GM23338 (cell line): ENCODE measurements at regions not wholly inside any gene's neighbourhood (a gene's known extent, or its start where the extent isn't known, plus 50 kb on each side); places are given as distances from the start of the nearest gene placed in this dataset.

Source experiments
- ATAC-seq: fragments of 200-7000 bp; cut with Tn5 transposase; 3 replicates; pipeline ENCODE4 v1.9.1; 2020
- DNase-seq: peaks from one replicate; pipeline ENCODE4 v3.0.0-alpha.2; 2015; ENCODE audit warnings: low spot score
- H2AFZ ChIP-seq: fragments of 200-600 bp; sonication (generic); 2 replicates; pipeline ENCODE4 v1.8.0; 2016; ENCODE audit warnings: antibody characterized with exemption, mild to moderate bottlenecking, moderate library complexity
- H3F3A ChIP-seq: fragments of 200-600 bp; sonication (generic); replicated peaks from 2 replicates; pipeline ENCODE4 v1.8.0; 2017; ENCODE audit warnings: antibody characterized with exemption, mixed run types, low read depth
- H3K27ac ChIP-seq: fragments of 200-600 bp; sonication (generic); 2 replicates; pipeline ENCODE4 v1.6.1; 2016; ENCODE audit warnings: low read depth
- H3K27me3 ChIP-seq: fragments of 200-600 bp; sonication (generic); 2 replicates; pipeline ENCODE4 v1.8.0; 2016; ENCODE audit warnings: mild to moderate bottlenecking, mixed run types, moderate library complexity; ENCODE audit not compliant: insufficient read depth
- H3K36me3 ChIP-seq: fragments of 200-600 bp; sonication (generic); 2 replicates; pipeline ENCODE4 v1.8.0; 2016; ENCODE audit warnings: mild to moderate bottlenecking; ENCODE audit not compliant: insufficient read depth
- H3K4me1 ChIP-seq: fragments of 200-600 bp; sonication (generic); 2 replicates; pipeline ENCODE4 v1.8.0; 2016; ENCODE audit warnings: mild to moderate bottlenecking, moderate library complexity; ENCODE audit not compliant: insufficient read depth
- H3K4me2 ChIP-seq: fragments of 200-600 bp; sonication (generic); 2 replicates; pipeline ENCODE4 v1.7.1; 2017; ENCODE audit warnings: mixed run types
- H3K4me3 ChIP-seq: fragments of 200-600 bp; sonication (generic); 2 replicates; pipeline ENCODE4 v1.6.1; 2016; ENCODE audit warnings: mixed run types
- H3K79me2 ChIP-seq: fragments of 200-600 bp; sonication (generic); replicated peaks from 2 replicates; pipeline ENCODE4 v1.8.0; 2017; ENCODE audit warnings: mild to moderate bottlenecking; ENCODE audit not compliant: insufficient read depth
- H3K9me2 ChIP-seq: fragments of 200-600 bp; sonication (generic); 2 replicates; pipeline ENCODE4 v1.8.0; 2017; ENCODE audit not compliant: insufficient read depth
- H4K20me1 ChIP-seq: fragments of 200-600 bp; sonication (generic); replicated peaks from 2 replicates; pipeline ENCODE4 v1.8.0; 2017; ENCODE audit warnings: mild to moderate bottlenecking; ENCODE audit not compliant: insufficient read depth
- H3K27ac Mint-ChIP-seq: 2 replicates; pipeline ENCODE4 v1.8.0; 2020; ENCODE audit warnings: inconsistent platforms, mild to moderate bottlenecking, moderate library complexity, mixed read lengths
- H3K27me3 Mint-ChIP-seq: 3 replicates; pipeline ENCODE4 v1.8.0; 2022; ENCODE audit warnings: low read depth, mild to moderate bottlenecking, moderate library complexity, mixed read lengths, inconsistent platforms; ENCODE audit not compliant: insufficient read depth, poor library complexity
- H3K36me3 Mint-ChIP-seq: 3 replicates; pipeline ENCODE4 v1.8.0; 2021; ENCODE audit warnings: low read depth, mild to moderate bottlenecking, inconsistent platforms, moderate library complexity, mixed read lengths
- H3K4me1 Mint-ChIP-seq: 3 replicates; pipeline ENCODE4 v1.8.0; 2020; ENCODE audit warnings: mild to moderate bottlenecking, inconsistent platforms, mixed read lengths
- H3K4me3 Mint-ChIP-seq: 3 replicates; pipeline ENCODE4 v1.8.0; 2021; ENCODE audit warnings: moderate library complexity, mild to moderate bottlenecking, inconsistent platforms, mixed read lengths
- H3K9me3 Mint-ChIP-seq: 3 replicates; pipeline ENCODE4 v1.8.0; 2020; ENCODE audit warnings: moderate library complexity, mild to moderate bottlenecking, inconsistent platforms, mixed read lengths
- CREB1 ChIP-seq: fragments of 250-450 bp; sonication (Bioruptor Pico); IDR thresholded peaks from 2 replicates; pipeline ENCODE4 v1.5.0; 2020; ENCODE audit warnings: low read depth, mild to moderate bottlenecking, moderate library complexity
- EZH2 ChIP-seq: fragments of 200-600 bp; sonication (generic); IDR thresholded peaks from one replicate; pipeline ENCODE4 v1.8.0; 2017; ENCODE audit warnings: antibody characterized with exemption, mild to moderate bottlenecking, low read depth; ENCODE audit not compliant: unreplicated experiment
- EZH2phosphoT487 ChIP-seq: fragments of 200-600 bp; sonication (generic); IDR thresholded peaks from one replicate; pipeline ENCODE4 v1.8.1; 2018; ENCODE audit warnings: antibody characterized with exemption; ENCODE audit not compliant: unreplicated experiment
- JUNB ChIP-seq: IDR thresholded peaks from one replicate; pipeline ENCODE4 v1.6.1; 2016; ENCODE audit warnings: antibody characterized with exemption; ENCODE audit not compliant: unreplicated experiment
- NANOG ChIP-seq: IDR thresholded peaks from 2 replicates; pipeline ENCODE4 v1.6.1; 2016; ENCODE audit warnings: antibody characterized with exemption, borderline replicate concordance
- POLR2AphosphoS5 ChIP-seq: IDR thresholded peaks from 2 replicates; pipeline ENCODE4 v1.6.1; 2016; ENCODE audit warnings: antibody characterized with exemption, low read depth
- STAT1 ChIP-seq: IDR thresholded peaks from one replicate; pipeline ENCODE4 v1.6.1; 2016; ENCODE audit warnings: antibody characterized with exemption; ENCODE audit not compliant: unreplicated experiment
- ZNF114 ChIP-seq: fragments of 250-450 bp; sonication (Bioruptor Pico); IDR thresholded peaks from 2 replicates; pipeline ENCODE4 v1.5.0; 2020; ENCODE audit warnings: mild to moderate bottlenecking, moderate library complexity
- ZNF331 ChIP-seq: fragments of 250-450 bp; sonication (Bioruptor Pico); IDR thresholded peaks from 2 replicates; pipeline ENCODE4 v1.5.0; 2020; ENCODE audit warnings: low read depth, mild to moderate bottlenecking, moderate library complexity
- TF ChIP-seq, protein P1 (sequence below): IDR thresholded peaks from 2 replicates; pipeline ENCODE4 v1.6.1; 2016; ENCODE audit warnings: antibody characterized with exemption
- TF ChIP-seq, protein P2 (sequence below): IDR thresholded peaks from one replicate; pipeline ENCODE4 v1.6.1; 2018; ENCODE audit warnings: antibody characterized with exemption; ENCODE audit not compliant: unreplicated experiment
- TF ChIP-seq, protein P3 (sequence below), 2 experiments: fragments of 200-600 bp in 1 of 2; sonication (generic) in 1 of 2; conservative IDR thresholded peaks; 2 replicates each; pipeline versions ENCODE4 v1.5.1 to v1.6.1; 2016 to 2017; ENCODE audit warnings: antibody characterized with exemption in 2 of 2, low read depth in 2 of 2, mild to moderate bottlenecking in 2 of 2, moderate library complexity in 1 of 2
- TF ChIP-seq, protein P4 (sequence below): fragments of 250-450 bp; sonication (Bioruptor Pico); IDR thresholded peaks from 2 replicates; pipeline ENCODE4 v1.5.0; 2020; ENCODE audit warnings: mild to moderate bottlenecking, moderate library complexity

DNA sequence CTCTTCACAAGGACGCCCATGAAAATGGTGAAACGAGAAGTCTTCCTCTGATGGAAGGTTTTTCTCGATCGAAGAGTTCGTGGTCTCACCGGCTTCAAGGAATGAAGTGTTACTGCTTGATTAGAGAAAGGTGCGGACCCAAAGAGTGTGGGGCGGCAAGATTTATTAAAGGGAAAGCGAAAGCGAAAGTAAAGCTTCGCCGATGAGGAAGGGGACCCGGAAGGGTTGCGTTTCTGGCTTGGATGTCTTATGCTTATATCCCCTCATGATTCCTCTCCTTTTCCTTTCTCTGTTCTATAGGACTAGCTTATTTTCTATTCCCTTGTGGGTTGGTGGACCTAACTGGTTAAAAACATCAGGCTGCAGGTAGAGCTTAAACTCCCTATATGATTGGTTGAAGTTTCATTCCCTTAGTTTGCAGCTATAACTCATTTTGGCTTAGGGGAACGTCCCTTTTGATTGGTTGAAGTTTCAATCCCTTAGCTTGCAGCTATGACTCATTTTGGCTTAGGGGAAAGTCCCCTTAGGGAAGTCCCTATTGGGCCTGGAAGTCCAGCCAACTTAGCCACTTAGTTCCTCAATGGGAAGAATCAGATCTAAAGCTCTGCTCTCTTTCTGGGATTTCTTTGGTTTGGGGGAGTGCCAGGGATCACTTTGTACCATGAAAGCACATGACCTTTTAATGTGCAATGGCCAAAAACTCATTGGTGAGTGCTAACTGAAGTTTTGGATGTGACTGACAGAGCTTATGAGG lies 1025.0 kb upstream of the PCDH10 start:
- peaks cover 35% of the 10 kb centered on the region for H3K4me1 ChIP-seq
- H3K27me3 ChIP-seq = no peaks in the 10 kb centered on the region
- H3K79me2 ChIP-seq = no peaks in the 10 kb centered on the region
- H3F3A ChIP-seq = no peaks in the 10 kb centered on the region
- H3K4me3 ChIP-seq = peak overlapping the region; percentile 11
- H3K27ac ChIP-seq = peak overlapping the region; percentile 51
- DNase-seq (peak; percentile 59), ATAC-seq (peak; percentile 43; the same call in 2 of the 3 replicates)
- Mint-ChIP-seq H3K36me3 (peaks cover 58% of the 10 kb centered on the region), H3K27me3 (peaks cover 13% of the 10 kb centered on the region), H3K27ac (no peak overlapping the region; the same call in 1 of the 2 replicates), H3K9me3 (peaks cover 38% of the 10 kb centered on the region), H3K4me1 (peaks cover 46% of the 10 kb centered on the region), H3K4me3 (no peak overlapping the region)
- no peaks in the 10 kb centered on the region for H3K36me3 ChIP-seq
- H3K9me2 ChIP-seq = peaks cover 6% of the 10 kb centered on the region; the same call in 1 of the 2 replicates
- peak overlapping the region; percentile 43 for H3K4me2 ChIP-seq
- H4K20me1 ChIP-seq = no peaks in the 10 kb centered on the region
- TF ChIP-seq, protein P1, sequence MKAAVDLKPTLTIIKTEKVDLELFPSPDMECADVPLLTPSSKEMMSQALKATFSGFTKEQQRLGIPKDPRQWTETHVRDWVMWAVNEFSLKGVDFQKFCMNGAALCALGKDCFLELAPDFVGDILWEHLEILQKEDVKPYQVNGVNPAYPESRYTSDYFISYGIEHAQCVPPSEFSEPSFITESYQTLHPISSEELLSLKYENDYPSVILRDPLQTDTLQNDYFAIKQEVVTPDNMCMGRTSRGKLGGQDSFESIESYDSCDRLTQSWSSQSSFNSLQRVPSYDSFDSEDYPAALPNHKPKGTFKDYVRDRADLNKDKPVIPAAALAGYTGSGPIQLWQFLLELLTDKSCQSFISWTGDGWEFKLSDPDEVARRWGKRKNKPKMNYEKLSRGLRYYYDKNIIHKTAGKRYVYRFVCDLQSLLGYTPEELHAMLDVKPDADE = no peak
- TF ChIP-seq CREB1 (CRISPR knock-in tag) = no peak
- TF ChIP-seq STAT1 = no peak
- no peak for TF ChIP-seq NANOG
- TF ChIP-seq, protein P2, sequence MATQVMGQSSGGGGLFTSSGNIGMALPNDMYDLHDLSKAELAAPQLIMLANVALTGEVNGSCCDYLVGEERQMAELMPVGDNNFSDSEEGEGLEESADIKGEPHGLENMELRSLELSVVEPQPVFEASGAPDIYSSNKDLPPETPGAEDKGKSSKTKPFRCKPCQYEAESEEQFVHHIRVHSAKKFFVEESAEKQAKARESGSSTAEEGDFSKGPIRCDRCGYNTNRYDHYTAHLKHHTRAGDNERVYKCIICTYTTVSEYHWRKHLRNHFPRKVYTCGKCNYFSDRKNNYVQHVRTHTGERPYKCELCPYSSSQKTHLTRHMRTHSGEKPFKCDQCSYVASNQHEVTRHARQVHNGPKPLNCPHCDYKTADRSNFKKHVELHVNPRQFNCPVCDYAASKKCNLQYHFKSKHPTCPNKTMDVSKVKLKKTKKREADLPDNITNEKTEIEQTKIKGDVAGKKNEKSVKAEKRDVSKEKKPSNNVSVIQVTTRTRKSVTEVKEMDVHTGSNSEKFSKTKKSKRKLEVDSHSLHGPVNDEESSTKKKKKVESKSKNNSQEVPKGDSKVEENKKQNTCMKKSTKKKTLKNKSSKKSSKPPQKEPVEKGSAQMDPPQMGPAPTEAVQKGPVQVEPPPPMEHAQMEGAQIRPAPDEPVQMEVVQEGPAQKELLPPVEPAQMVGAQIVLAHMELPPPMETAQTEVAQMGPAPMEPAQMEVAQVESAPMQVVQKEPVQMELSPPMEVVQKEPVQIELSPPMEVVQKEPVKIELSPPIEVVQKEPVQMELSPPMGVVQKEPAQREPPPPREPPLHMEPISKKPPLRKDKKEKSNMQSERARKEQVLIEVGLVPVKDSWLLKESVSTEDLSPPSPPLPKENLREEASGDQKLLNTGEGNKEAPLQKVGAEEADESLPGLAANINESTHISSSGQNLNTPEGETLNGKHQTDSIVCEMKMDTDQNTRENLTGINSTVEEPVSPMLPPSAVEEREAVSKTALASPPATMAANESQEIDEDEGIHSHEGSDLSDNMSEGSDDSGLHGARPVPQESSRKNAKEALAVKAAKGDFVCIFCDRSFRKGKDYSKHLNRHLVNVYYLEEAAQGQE = no peak
- TF ChIP-seq, protein P3, sequence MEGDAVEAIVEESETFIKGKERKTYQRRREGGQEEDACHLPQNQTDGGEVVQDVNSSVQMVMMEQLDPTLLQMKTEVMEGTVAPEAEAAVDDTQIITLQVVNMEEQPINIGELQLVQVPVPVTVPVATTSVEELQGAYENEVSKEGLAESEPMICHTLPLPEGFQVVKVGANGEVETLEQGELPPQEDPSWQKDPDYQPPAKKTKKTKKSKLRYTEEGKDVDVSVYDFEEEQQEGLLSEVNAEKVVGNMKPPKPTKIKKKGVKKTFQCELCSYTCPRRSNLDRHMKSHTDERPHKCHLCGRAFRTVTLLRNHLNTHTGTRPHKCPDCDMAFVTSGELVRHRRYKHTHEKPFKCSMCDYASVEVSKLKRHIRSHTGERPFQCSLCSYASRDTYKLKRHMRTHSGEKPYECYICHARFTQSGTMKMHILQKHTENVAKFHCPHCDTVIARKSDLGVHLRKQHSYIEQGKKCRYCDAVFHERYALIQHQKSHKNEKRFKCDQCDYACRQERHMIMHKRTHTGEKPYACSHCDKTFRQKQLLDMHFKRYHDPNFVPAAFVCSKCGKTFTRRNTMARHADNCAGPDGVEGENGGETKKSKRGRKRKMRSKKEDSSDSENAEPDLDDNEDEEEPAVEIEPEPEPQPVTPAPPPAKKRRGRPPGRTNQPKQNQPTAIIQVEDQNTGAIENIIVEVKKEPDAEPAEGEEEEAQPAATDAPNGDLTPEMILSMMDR (conservative IDR thresholded peaks at IDR 0.05; ENCODE audit: low read depth in 2 of 2) = no peak
- TF ChIP-seq ZNF331 (CRISPR knock-in tag) = no peak
- TF ChIP-seq, protein P4, sequence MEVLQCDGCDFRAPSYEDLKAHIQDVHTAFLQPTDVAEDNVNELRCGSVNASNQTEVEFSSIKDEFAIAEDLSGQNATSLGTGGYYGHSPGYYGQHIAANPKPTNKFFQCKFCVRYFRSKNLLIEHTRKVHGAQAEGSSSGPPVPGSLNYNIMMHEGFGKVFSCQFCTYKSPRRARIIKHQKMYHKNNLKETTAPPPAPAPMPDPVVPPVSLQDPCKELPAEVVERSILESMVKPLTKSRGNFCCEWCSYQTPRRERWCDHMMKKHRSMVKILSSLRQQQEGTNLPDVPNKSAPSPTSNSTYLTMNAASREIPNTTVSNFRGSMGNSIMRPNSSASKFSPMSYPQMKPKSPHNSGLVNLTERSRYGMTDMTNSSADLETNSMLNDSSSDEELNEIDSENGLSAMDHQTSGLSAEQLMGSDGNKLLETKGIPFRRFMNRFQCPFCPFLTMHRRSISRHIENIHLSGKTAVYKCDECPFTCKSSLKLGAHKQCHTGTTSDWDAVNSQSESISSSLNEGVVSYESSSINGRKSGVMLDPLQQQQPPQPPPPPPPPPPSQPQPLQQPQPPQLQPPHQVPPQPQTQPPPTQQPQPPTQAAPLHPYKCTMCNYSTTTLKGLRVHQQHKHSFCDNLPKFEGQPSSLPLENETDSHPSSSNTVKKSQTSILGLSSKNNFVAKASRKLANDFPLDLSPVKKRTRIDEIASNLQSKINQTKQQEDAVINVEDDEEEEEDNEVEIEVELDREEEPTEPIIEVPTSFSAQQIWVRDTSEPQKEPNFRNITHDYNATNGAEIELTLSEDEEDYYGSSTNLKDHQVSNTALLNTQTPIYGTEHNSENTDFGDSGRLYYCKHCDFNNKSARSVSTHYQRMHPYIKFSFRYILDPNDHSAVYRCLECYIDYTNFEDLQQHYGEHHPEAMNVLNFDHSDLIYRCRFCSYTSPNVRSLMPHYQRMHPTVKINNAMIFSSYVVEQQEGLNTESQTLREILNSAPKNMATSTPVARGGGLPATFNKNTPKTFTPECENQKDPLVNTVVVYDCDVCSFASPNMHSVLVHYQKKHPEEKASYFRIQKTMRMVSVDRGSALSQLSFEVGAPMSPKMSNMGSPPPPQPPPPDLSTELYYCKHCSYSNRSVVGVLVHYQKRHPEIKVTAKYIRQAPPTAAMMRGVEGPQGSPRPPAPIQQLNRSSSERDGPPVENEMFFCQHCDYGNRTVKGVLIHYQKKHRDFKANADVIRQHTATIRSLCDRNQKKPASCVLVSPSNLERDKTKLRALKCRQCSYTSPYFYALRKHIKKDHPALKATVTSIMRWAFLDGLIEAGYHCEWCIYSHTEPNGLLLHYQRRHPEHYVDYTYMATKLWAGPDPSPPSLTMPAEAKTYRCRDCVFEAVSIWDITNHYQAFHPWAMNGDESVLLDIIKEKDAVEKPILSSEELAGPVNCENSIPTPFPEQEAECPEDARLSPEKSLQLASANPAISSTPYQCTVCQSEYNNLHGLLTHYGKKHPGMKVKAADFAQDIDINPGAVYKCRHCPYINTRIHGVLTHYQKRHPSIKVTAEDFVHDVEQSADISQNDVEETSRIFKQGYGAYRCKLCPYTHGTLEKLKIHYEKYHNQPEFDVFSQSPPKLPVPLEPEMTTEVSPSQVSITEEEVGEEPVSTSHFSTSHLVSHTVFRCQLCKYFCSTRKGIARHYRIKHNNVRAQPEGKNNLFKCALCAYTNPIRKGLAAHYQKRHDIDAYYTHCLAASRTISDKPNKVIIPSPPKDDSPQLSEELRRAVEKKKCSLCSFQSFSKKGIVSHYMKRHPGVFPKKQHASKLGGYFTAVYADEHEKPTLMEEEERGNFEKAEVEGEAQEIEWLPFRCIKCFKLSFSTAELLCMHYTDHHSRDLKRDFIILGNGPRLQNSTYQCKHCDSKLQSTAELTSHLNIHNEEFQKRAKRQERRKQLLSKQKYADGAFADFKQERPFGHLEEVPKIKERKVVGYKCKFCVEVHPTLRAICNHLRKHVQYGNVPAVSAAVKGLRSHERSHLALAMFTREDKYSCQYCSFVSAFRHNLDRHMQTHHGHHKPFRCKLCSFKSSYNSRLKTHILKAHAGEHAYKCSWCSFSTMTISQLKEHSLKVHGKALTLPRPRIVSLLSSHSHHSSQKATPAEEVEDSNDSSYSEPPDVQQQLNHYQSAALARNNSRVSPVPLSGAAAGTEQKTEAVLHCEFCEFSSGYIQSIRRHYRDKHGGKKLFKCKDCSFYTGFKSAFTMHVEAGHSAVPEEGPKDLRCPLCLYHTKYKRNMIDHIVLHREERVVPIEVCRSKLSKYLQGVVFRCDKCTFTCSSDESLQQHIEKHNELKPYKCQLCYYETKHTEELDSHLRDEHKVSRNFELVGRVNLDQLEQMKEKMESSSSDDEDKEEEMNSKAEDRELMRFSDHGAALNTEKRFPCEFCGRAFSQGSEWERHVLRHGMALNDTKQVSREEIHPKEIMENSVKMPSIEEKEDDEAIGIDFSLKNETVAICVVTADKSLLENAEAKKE (CRISPR knock-in tag) = no peak
- no peak for TF ChIP-seq POLR2AphosphoS5
- no peak for TF ChIP-seq ZNF114 (CRISPR knock-in tag)
- no peak for TF ChIP-seq EZH2phosphoT487
- no peak for TF ChIP-seq EZH2
- no peak for TF ChIP-seq JUNB
- no peak overlapping the region for H2AFZ ChIP-seq
